SK-N-MC (cell line): ENCODE measurements at regions not wholly inside any gene's neighbourhood (a gene's known extent, or its start where the extent isn't known, plus 50 kb on each side); places are given as distances from the start of the nearest gene placed in this dataset.

Source experiments
- EZH2 ChIP-seq: fragments of 200-600 bp; sonication (generic); IDR thresholded peaks from one replicate; pipeline ENCODE4 v1.6.1; 2017; ENCODE audit warnings: antibody characterized with exemption
- POLR2AphosphoS5 ChIP-seq: IDR thresholded peaks from 2 replicates; pipeline ENCODE4 v1.6.1; 2012; ENCODE audit warnings: mild to moderate bottlenecking, low read depth, low read length, borderline replicate concordance

DNA sequence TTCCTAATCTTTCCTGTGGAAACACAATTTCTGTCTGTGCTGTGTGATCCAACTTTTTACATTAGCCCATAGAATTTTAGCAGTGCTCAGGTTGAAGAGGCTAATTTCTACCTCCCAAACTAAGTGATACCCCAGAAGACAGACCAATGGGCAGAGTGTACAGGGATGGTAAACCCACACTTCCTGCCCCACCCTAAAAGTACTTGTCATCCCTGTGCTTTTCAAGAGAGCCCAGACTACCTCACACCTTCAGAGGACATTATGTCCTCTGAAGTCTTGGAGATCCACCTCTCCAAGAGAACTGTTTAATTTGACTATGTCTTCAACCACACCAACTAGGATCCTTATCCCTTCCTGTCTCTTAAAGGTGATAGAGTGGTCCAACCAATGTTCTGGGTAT is 82.0 kb upstream of the ACSL1 start:
- TF ChIP-seq EZH2 (no peak), POLR2AphosphoS5 (no peak)
